HEK293 (cell line): ENCODE measurements at regions not wholly inside any gene's neighbourhood (a gene's known extent, or its start where the extent isn't known, plus 50 kb on each side); places are given as distances from the start of the nearest gene placed in this dataset.

ENCODE experiments used
- CTCF ChIP-seq: fragments of 450-650 bp; formaldehyde crosslinking; IDR thresholded peaks from 2 replicates; pipeline ENCODE4 v1.5.1; 2016; ENCODE audit warnings: missing biosample characterization, missing genetic modification characterization
- ZNF133 ChIP-seq: fragments of 450-650 bp; formaldehyde crosslinking; IDR thresholded peaks from 2 replicates; pipeline ENCODE4 v1.5.1; 2016; ENCODE audit warnings: missing biosample characterization, missing genetic modification characterization
- ZNF624 ChIP-seq: fragments of 450-650 bp; formaldehyde crosslinking; IDR thresholded peaks from 2 replicates; pipeline ENCODE4 v1.5.1; 2017; ENCODE audit warnings: missing biosample characterization, missing genetic modification characterization

DNA sequence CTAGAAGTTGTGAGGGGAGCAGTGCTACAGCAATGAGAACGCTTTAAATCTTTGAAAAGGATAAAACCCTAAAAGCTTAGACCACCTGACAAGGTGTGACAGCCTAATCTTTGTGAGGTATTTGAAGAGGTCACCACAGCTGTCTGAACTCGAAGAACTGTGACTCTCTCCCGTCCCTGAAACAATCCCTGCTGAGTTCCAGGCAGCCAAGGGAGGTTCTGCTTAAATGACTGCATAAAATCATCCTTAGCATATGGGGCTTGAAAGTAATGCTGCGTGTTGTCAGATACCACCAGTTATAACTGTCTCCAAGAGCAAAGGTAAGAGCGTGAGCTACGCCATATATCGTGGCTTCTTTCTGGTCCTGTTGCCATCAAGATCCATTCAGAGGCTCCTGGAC, 696.3 kb downstream of the PCDH7 start:
- no peak for TF ChIP-seq CTCF (tag by site-specific recombination)
- TF ChIP-seq ZNF624 (tag by site-specific recombination) = no peak
- no peak for TF ChIP-seq ZNF133 (tag by site-specific recombination)
